GM19467 (cell line): ENCODE measurements at regions not wholly inside any gene's neighbourhood (a gene's known extent, or its start where the extent isn't known, plus 50 kb on each side); places are given as distances from the start of the nearest gene placed in this dataset.

Source experiments
- ATAC-seq: cut with Tn5 transposase; IDR thresholded peaks from one replicate; pipeline ENCODE4 v1.9.1; 2021; ENCODE audit warnings: mild to moderate bottlenecking, moderate library complexity; ENCODE audit not compliant: unreplicated experiment

GRCh38 chr1:198031086-198031485 is 113.9 kb downstream of the LHX9 start:
- no peak for ATAC-seq

GRCh38 chr1:198032668-198033067 is 115.5 kb downstream of the LHX9 start:
- ATAC-seq, result no peak

GRCh38 chr1:198040880-198041279 is 115.9 kb upstream of the NEK7 start:
- no peak for ATAC-seq

- no peak for ATAC-seq
Observed at GRCh38 chr1:198042168-198042567, 114.6 kb upstream of the NEK7 start.

GRCh38 chr1:198047913-198048312 is 108.9 kb upstream of the NEK7 start:
- no peak for ATAC-seq

- ATAC-seq, result no peak
Observed at GRCh38 chr1:198054510-198054909, 102.3 kb upstream of the NEK7 start.

- ATAC-seq, result peak; percentile 68
Observed at GRCh38 chr1:198056255-198056654, 100.5 kb upstream of the NEK7 start.

- no peak for ATAC-seq
Observed at GRCh38 chr1:198064181-198064580, 92.6 kb upstream of the NEK7 start.

- ATAC-seq, result no peak
Observed at GRCh38 chr1:198068285-198068684, 88.5 kb upstream of the NEK7 start.

GRCh38 chr1:198072177-198072576 is 84.6 kb upstream of the NEK7 start:
- ATAC-seq, result no peak

GRCh38 chr1:198075296-198075695 is 81.5 kb upstream of the NEK7 start:
- ATAC-seq, result no peak

- no peak for ATAC-seq
Observed at GRCh38 chr1:198079432-198079951, 77.3 kb upstream of the NEK7 start.

- no peak for ATAC-seq
Observed at GRCh38 chr1:198082576-198082975, 74.2 kb upstream of the NEK7 start.

- no peak for ATAC-seq
Observed at GRCh38 chr1:198083549-198083948, 73.2 kb upstream of the NEK7 start.

GRCh38 chr1:198084241-198084908 is 72.4 kb upstream of the NEK7 start:
- ATAC-seq, result no peak

GRCh38 chr1:198086051-198086745 is 70.6 kb upstream of the NEK7 start:
- no peak for ATAC-seq

- ATAC-seq, result no peak
Observed at GRCh38 chr1:198087831-198088230, 69.0 kb upstream of the NEK7 start.

- ATAC-seq, result no peak
Observed at GRCh38 chr1:198088360-198089071, 68.3 kb upstream of the NEK7 start.

GRCh38 chr1:198096390-198096789 is 60.4 kb upstream of the NEK7 start:
- no peak for ATAC-seq

- no peak for ATAC-seq
Observed at GRCh38 chr1:198099755-198100154, 57.0 kb upstream of the NEK7 start.

- no peak for ATAC-seq
Observed at GRCh38 chr1:198101716-198102453, 54.9 kb upstream of the NEK7 start.
